Hepatocyte (in vitro differentiated cells): ENCODE measurements at regions not wholly inside any gene's neighbourhood (a gene's known extent, or its start where the extent isn't known, plus 50 kb on each side); places are given as distances from the start of the nearest gene placed in this dataset.

Experiments
- DNase-seq: peaks from one replicate; pipeline ENCODE4 v3.0.0-alpha.2; 2016; ENCODE audit warnings: low spot score
- H2AFZ ChIP-seq: fragments of 200-600 bp; sonication (generic); 2 replicates; pipeline ENCODE4 v1.6.0; 2016; ENCODE audit warnings: antibody characterized with exemption, mild to moderate bottlenecking
- H3K27ac ChIP-seq: fragments of 200-600 bp; sonication (generic); 2 replicates; pipeline ENCODE4 v1.5.1; 2016; ENCODE audit warnings: mild to moderate bottlenecking
- H3K27me3 ChIP-seq: fragments of 200-600 bp; sonication (generic); 2 replicates; pipeline ENCODE4 v1.6.1; 2016
- H3K36me3 ChIP-seq: fragments of 200-600 bp; sonication (generic); replicated peaks from 2 replicates; pipeline ENCODE4 v1.5.1; 2016; ENCODE audit warnings: low read depth; ENCODE audit not compliant: insufficient read depth
- H3K4me1 ChIP-seq: fragments of 200-600 bp; sonication (generic); 2 replicates; pipeline ENCODE4 v1.5.1; 2016; ENCODE audit warnings: mild to moderate bottlenecking, moderate library complexity; ENCODE audit not compliant: insufficient read depth
- H3K4me2 ChIP-seq: fragments of 200-600 bp; sonication (generic); 2 replicates; pipeline ENCODE4 v1.6.0; 2016
- H3K4me3 ChIP-seq: fragments of 200-600 bp; sonication (generic); 2 replicates; pipeline ENCODE4 v1.5.1; 2016; ENCODE audit warnings: mild to moderate bottlenecking
- H3K79me2 ChIP-seq: fragments of 200-600 bp; sonication (generic); 2 replicates; pipeline ENCODE4 v1.6.0; 2017; ENCODE audit warnings: mild to moderate bottlenecking
- H3K9me2 ChIP-seq: fragments of 200-600 bp; sonication (generic); replicated peaks from 2 replicates; pipeline ENCODE4 v1.6.0; 2017; ENCODE audit warnings: mild to moderate bottlenecking; ENCODE audit not compliant: insufficient read depth
- H3K9me3 ChIP-seq: fragments of 200-600 bp; sonication (generic); 2 replicates; pipeline ENCODE4 v1.5.1; 2016; ENCODE audit warnings: low read depth, mild to moderate bottlenecking
- H4K20me1 ChIP-seq: fragments of 200-600 bp; sonication (generic); 2 replicates; pipeline ENCODE4 v1.6.0; 2016; ENCODE audit warnings: mild to moderate bottlenecking; ENCODE audit not compliant: insufficient read depth, poor library complexity, severe bottlenecking
- EZH2 ChIP-seq: fragments of 200-600 bp; sonication (generic); IDR thresholded peaks from 2 replicates; pipeline ENCODE4 v1.6.1; 2016; ENCODE audit warnings: antibody characterized with exemption, mild to moderate bottlenecking, borderline replicate concordance
- EZH2phosphoT487 ChIP-seq: fragments of 200-600 bp; sonication (generic); IDR thresholded peaks from one replicate; pipeline ENCODE4 v1.6.1; 2018; ENCODE audit warnings: antibody characterized with exemption, mild to moderate bottlenecking, low read depth, moderate library complexity; ENCODE audit not compliant: unreplicated experiment, severe bottlenecking
- WGBS: methylation state at CpG from one replicate; pipeline ENCODE4 v1.1.6; 2016; ENCODE audit warnings: low lambda C conversion rate; ENCODE audit errors: missing lambda C conversion rate; 5-methylcytosine and 5-hydroxymethylcytosine counted together
- TF ChIP-seq, protein P1 (sequence below): fragments of 200-600 bp; sonication (generic); IDR thresholded peaks from 2 replicates; pipeline ENCODE4 v1.5.1; 2016; ENCODE audit warnings: antibody characterized with exemption, mild to moderate bottlenecking; ENCODE audit not compliant: poor library complexity

- Histone ChIP-seq H4K20me1 (no peaks in the 10 kb centered on the region), H3K4me1 (peaks cover 6% of the 10 kb centered on the region), H3K9me2 (no peaks in the 10 kb centered on the region), H3K9me3 (no peaks in the 10 kb centered on the region), H3K4me2 (no peak overlapping the region), H3K36me3 (no peaks in the 10 kb centered on the region), H3K79me2 (no peaks in the 10 kb centered on the region), H3K27me3 (no peaks in the 10 kb centered on the region), H3K4me3 (no peak overlapping the region), H3K27ac (no peak overlapping the region), H2AFZ (no peak overlapping the region)
- 83% methylated on average over 1 of the region's 1 CpG for WGBS
- no peak for TF ChIP-seq EZH2
- TF ChIP-seq EZH2phosphoT487: no peak
- TF ChIP-seq, protein P1, sequence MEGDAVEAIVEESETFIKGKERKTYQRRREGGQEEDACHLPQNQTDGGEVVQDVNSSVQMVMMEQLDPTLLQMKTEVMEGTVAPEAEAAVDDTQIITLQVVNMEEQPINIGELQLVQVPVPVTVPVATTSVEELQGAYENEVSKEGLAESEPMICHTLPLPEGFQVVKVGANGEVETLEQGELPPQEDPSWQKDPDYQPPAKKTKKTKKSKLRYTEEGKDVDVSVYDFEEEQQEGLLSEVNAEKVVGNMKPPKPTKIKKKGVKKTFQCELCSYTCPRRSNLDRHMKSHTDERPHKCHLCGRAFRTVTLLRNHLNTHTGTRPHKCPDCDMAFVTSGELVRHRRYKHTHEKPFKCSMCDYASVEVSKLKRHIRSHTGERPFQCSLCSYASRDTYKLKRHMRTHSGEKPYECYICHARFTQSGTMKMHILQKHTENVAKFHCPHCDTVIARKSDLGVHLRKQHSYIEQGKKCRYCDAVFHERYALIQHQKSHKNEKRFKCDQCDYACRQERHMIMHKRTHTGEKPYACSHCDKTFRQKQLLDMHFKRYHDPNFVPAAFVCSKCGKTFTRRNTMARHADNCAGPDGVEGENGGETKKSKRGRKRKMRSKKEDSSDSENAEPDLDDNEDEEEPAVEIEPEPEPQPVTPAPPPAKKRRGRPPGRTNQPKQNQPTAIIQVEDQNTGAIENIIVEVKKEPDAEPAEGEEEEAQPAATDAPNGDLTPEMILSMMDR: no peak
- no peak for DNase-seq
Observed at GRCh38 chr7:115135769-115136410, 214.0 kb downstream of the MDFIC start.

DNA sequence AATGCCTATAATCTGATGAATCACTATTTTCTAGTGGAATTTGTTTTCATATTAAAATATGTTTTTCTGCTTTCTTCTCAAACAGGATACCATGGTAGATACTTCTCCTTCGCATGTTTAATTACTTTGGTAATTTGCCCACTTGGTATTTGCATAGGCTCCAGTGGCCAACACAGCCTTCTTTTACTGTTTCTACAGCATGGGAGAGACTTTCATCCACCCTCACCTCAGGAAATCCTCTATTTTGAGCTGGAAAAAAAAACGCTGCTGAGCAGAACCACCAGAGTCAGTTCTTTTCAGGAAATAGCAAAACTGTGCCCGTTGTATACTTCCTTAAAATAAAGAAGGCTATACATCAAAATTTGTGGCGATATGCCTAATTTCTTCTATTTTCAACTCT is 213.3 kb downstream of the MDFIC start:
- Histone ChIP-seq H3K79me2 (no peaks in the 10 kb centered on the region), H3K27ac (no peak overlapping the region), H3K36me3 (no peaks in the 10 kb centered on the region), H3K9me2 (no peaks in the 10 kb centered on the region), H3K4me1 (peaks cover 6% of the 10 kb centered on the region), H3K9me3 (no peaks in the 10 kb centered on the region), H3K4me2 (no peak overlapping the region), H3K27me3 (no peaks in the 10 kb centered on the region), H2AFZ (no peak overlapping the region), H4K20me1 (no peaks in the 10 kb centered on the region), H3K4me3 (no peak overlapping the region)
- TF ChIP-seq, protein P1: no peak
- 95% methylated on average over 4 of the region's 4 CpGs for WGBS
- no peak for DNase-seq

GRCh38 chr7:115133248-115133647 is 211.4 kb downstream of the MDFIC start:
- TF ChIP-seq EZH2phosphoT487 (no peak), EZH2 (no peak)
- TF ChIP-seq, protein P1: no peak
- Histone ChIP-seq H3K4me3 (no peak overlapping the region), H3K79me2 (no peaks in the 10 kb centered on the region), H2AFZ (no peak overlapping the region), H3K27ac (no peak overlapping the region), H4K20me1 (no peaks in the 10 kb centered on the region), H3K4me1 (peaks cover 6% of the 10 kb centered on the region), H3K36me3 (no peaks in the 10 kb centered on the region), H3K4me2 (no peak overlapping the region), H3K27me3 (no peaks in the 10 kb centered on the region), H3K9me2 (no peaks in the 10 kb centered on the region), H3K9me3 (no peaks in the 10 kb centered on the region)
- no peak for DNase-seq
- WGBS: 85% methylated on average over 5 of the region's 5 CpGs

- H3K4me1 ChIP-seq: peaks cover 6% of the 10 kb centered on the region
- no peak overlapping the region for H3K27ac ChIP-seq
- TF ChIP-seq, protein P1: no peak
- TF ChIP-seq EZH2phosphoT487 (no peak), EZH2 (no peak)
- H3K27me3 ChIP-seq: no peaks in the 10 kb centered on the region
- no peaks in the 10 kb centered on the region for H3K9me2 ChIP-seq
- no peak overlapping the region for H2AFZ ChIP-seq
- H3K36me3 ChIP-seq: no peaks in the 10 kb centered on the region
- 96% methylated on average over 1 of the region's 1 CpG for WGBS
- no peak for DNase-seq
- no peaks in the 10 kb centered on the region for H3K79me2 ChIP-seq
- no peak overlapping the region for H3K4me2 ChIP-seq
- H4K20me1 ChIP-seq: no peaks in the 10 kb centered on the region
- H3K9me3 ChIP-seq: no peaks in the 10 kb centered on the region
- no peak overlapping the region for H3K4me3 ChIP-seq
Observed at GRCh38 chr7:115132096-115132495, 210.2 kb downstream of the MDFIC start.
